HAP-1 (cell line): ENCODE measurements at regions not wholly inside any gene's neighbourhood (a gene's known extent, or its start where the extent isn't known, plus 50 kb on each side); places are given as distances from the start of the nearest gene placed in this dataset.
"Not testable (repeated sequence)": the region's sequence is repeated elsewhere in the genome, so short reads cannot be mapped to it uniquely, and the experiment has no call there.

ENCODE experiments used
- DNase-seq, 2 experiments: peaks; one replicate each; pipeline ENCODE4 v3.0.0-alpha.2; 2016 to 2020; ENCODE audit warnings: low spot score in 2 of 2
- H3K27me3 ChIP-seq: fragments of 250-450 bp; sonication (Bioruptor Pico); 2 replicates; pipeline ENCODE4 v1.5.1; 2020; ENCODE audit warnings: low read depth, mild to moderate bottlenecking, moderate library complexity
- H3K36me3 ChIP-seq: fragments of 250-450 bp; sonication (Bioruptor Pico); replicated peaks from 2 replicates; pipeline ENCODE4 v1.5.1; 2020; ENCODE audit warnings: mild to moderate bottlenecking
- H3K4me1 ChIP-seq: fragments of 250-450 bp; sonication (Bioruptor Pico); 2 replicates; pipeline ENCODE4 v1.5.1; 2020; ENCODE audit warnings: mild to moderate bottlenecking
- H3K4me3 ChIP-seq: fragments of 250-450 bp; sonication (Bioruptor Pico); 2 replicates; pipeline ENCODE4 v1.5.1; 2020; ENCODE audit warnings: mild to moderate bottlenecking, moderate library complexity
- H3K9me3 ChIP-seq: fragments of 250-450 bp; sonication (Bioruptor Pico); 2 replicates; pipeline ENCODE4 v1.5.1; 2020; ENCODE audit warnings: mild to moderate bottlenecking, moderate library complexity
- in situ Hi-C: fragments of 300-500 bp; cut with MboI; formaldehyde crosslinking; loops from 3 replicates; pipeline ENCODE4 v1.14.3; 2020; ENCODE audit warnings: low sequenced_read_pairs, inconsistent platforms, mixed read lengths

- H3K9me3 ChIP-seq = no peaks in the 10 kb centered on the region
- H3K4me3 ChIP-seq = no peak overlapping the region
- no peak for DNase-seq
These were observed 282.6 kb upstream of the ID4 start for GRCh38 chr6:19554356-19555225.

GRCh38 chr6:19557191-19557590 is 280.0 kb upstream of the ID4 start:
- no peaks in the 10 kb centered on the region for H3K27me3 ChIP-seq
- DNase-seq = no peak
- H3K4me3 ChIP-seq = no peak overlapping the region
- no peaks in the 10 kb centered on the region for H3K4me1 ChIP-seq
- no peaks in the 10 kb centered on the region for H3K9me3 ChIP-seq
- in situ Hi-C loops = no loop called here
- no peaks in the 10 kb centered on the region for H3K36me3 ChIP-seq

More at GRCh38 chr6:19554356-19555225, 282.6 kb upstream of the ID4 start:
- H3K27me3 ChIP-seq = no peaks in the 10 kb centered on the region
- in situ Hi-C loops = no loop called here
- no peaks in the 10 kb centered on the region for H3K4me1 ChIP-seq
- no peaks in the 10 kb centered on the region for H3K36me3 ChIP-seq

DNA sequence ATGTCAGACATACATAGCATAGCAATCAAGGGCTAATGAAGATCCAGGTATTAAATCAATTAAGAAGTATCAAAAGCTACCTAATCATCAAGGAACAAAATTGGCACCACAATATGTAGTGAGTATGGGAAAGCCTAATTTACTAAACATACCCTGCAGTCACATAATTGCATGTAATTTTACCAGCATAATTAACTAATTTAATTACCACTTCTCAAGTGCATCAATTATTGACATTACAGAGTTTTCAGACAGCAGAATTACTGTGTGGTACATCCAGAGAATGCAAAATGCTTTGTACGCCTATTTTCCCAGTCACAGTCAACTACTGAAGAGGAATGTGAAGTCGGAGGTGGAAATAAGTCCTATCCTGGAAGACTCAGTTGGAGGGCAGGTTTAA is 279.0 kb upstream of the ID4 start:
- Histone ChIP-seq H3K36me3 (no peaks in the 10 kb centered on the region), H3K9me3 (no peaks in the 10 kb centered on the region), H3K27me3 (no peaks in the 10 kb centered on the region), H3K4me1 (no peaks in the 10 kb centered on the region), H3K4me3 (no peak overlapping the region)
- DNase-seq = no peak
- in situ Hi-C loops = no loop called here

GRCh38 chr6:19558934-19559333 is 278.2 kb upstream of the ID4 start:
- Histone ChIP-seq H3K4me1 (no peaks in the 10 kb centered on the region), H3K36me3 (no peaks in the 10 kb centered on the region), H3K27me3 (no peaks in the 10 kb centered on the region), H3K9me3 (no peaks in the 10 kb centered on the region), H3K4me3 (no peak overlapping the region)
- in situ Hi-C loops = no loop called here
- no peak for DNase-seq

DNA sequence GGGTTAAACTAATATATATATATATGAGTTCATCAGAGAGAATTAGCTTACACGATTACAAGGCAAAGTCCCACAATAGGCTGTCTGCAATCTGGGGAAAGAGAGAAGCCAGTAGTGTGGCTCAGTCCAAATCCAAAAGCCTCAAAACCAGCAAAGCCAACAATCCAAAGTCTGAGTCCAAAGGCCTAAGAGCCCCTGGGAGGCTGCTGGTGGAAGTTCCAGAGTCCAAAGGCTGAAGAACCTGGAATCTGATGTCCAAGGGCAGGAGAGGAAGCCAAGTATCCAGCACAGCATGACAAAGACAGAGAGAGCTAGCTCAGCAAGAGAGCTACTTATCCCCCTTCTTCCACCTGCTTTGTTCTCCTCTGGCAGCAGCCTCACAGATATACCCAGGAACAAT is 274.7 kb upstream of the ID4 start:
- in situ Hi-C loops = no loop called here
- DNase-seq = no peak
- H3K9me3 ChIP-seq = no peaks in the 10 kb centered on the region

GRCh38 chr6:19569563-19569962 is 267.6 kb upstream of the ID4 start:
- no peak for DNase-seq
- H3K4me3 ChIP-seq = no peak overlapping the region

More for the DNA sequence above, 274.7 kb upstream of the ID4 start:
- Histone ChIP-seq H3K4me3 (no peak overlapping the region), H3K4me1 (no peaks in the 10 kb centered on the region), H3K36me3 (no peaks in the 10 kb centered on the region), H3K27me3 (no peaks in the 10 kb centered on the region)

GRCh38 chr6:19571176-19571575 is 266.0 kb upstream of the ID4 start:
- no peaks in the 10 kb centered on the region for H3K4me1 ChIP-seq
- in situ Hi-C loops = no loop called here
- H3K27me3 ChIP-seq = no peaks in the 10 kb centered on the region
- H3K36me3 ChIP-seq = no peaks in the 10 kb centered on the region
- DNase-seq = no peak
- no peak overlapping the region for H3K4me3 ChIP-seq
- no peaks in the 10 kb centered on the region for H3K9me3 ChIP-seq

More at GRCh38 chr6:19569563-19569962, 267.6 kb upstream of the ID4 start:
- no peaks in the 10 kb centered on the region for H3K36me3 ChIP-seq
- in situ Hi-C loops = no loop called here
- no peaks in the 10 kb centered on the region for H3K27me3 ChIP-seq
- no peaks in the 10 kb centered on the region for H3K9me3 ChIP-seq
- H3K4me1 ChIP-seq = no peaks in the 10 kb centered on the region

- DNase-seq = no peak
- Histone ChIP-seq H3K4me1 (no peaks in the 10 kb centered on the region), H3K9me3 (no peaks in the 10 kb centered on the region), H3K36me3 (no peaks in the 10 kb centered on the region), H3K4me3 (no peak overlapping the region), H3K27me3 (no peaks in the 10 kb centered on the region)
- in situ Hi-C loops = no loop called here
These were observed 258.7 kb upstream of the ID4 start for GRCh38 chr6:19578481-19578880.

DNA sequence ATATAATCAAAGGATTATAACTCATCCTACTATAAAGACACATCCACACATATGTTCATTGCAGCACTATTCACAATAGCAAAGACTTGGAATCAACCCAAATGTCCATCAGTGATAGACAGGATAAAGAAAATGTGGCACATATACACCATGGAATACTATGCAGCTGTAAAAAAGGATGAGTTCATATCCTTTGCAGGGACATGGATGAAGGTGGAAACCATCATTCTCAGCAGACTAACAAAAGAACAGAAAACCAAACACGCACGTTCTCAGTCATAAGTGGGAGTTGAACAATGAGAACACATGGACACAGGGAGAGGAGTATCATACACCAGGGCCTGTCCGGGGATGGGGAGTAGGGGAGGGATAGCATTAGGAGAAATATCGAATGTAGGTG is 253.0 kb upstream of the ID4 start:
- H3K9me3 ChIP-seq, in situ Hi-C loops, DNase-seq, H3K27me3 ChIP-seq, H3K36me3 ChIP-seq, H3K4me1 ChIP-seq, H3K4me3 ChIP-seq: not testable (repeated sequence)

DNA sequence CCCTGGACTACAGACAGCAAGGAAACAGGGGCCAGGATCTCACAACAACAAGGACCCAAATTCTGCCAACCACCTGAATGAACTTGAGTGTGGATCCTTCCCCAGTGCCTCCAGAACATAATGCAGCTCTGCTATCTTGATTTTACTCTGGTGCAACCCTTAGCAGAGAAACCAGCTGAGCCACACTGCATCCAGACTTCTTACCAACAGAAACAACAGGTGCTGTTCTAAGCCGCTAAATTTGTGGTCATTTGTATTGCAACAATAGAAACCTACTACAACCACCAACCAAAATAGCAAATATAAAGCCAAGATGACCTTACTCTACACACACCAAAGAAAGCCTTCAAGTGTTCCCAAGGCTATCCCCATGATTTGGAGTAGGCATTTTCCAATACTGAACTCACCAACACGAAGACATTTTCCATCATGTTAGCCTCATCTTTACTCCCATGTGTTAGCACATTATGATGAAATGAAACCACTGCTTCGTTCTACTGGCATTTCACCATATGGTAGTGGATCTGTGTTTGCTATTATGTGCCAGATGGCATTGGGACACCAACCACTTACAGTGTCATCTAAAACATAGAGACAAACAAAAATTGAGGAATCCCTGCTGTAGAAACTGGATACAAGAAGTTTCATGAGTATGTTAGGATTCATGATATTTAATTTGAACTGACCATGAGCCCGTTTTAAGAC is 249.8 kb upstream of the ID4 start:
- H3K4me1 ChIP-seq = no peaks in the 10 kb centered on the region
- H3K36me3 ChIP-seq = no peaks in the 10 kb centered on the region
- no peaks in the 10 kb centered on the region for H3K9me3 ChIP-seq
- H3K27me3 ChIP-seq = no peaks in the 10 kb centered on the region
- no peak overlapping the region for H3K4me3 ChIP-seq
- DNase-seq = no peak
- in situ Hi-C loops = no loop called here

- no peaks in the 10 kb centered on the region for H3K36me3 ChIP-seq
- in situ Hi-C loops = no loop called here
- no peaks in the 10 kb centered on the region for H3K4me1 ChIP-seq
- no peaks in the 10 kb centered on the region for H3K9me3 ChIP-seq
- no peak overlapping the region for H3K4me3 ChIP-seq
- DNase-seq = no peak
- no peaks in the 10 kb centered on the region for H3K27me3 ChIP-seq
These were observed 246.6 kb upstream of the ID4 start for GRCh38 chr6:19590501-19591131.

DNA sequence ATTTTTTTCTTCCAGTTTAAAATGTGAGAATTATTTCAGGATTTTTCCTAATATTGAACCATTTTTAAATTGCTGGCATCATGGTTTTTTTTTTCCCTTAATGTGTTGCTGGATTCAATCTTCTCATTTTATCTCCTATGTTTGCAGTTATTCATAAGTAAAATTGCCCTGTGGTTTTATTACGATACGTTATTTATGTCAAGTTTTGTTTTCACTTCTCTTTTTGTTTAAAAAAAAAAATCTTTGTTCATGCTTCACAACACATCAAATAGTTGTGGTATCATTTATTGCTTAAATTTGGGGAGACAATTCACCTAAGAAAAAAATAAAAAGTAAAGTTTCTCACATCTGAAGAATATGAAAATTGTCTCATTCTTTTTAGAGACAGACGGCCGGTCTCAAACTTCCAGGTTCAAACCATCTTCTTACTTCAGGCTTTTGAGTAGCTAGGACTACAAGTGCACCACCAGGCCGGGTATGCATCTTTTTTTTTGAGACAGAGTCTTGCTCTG is 239.3 kb upstream of the ID4 start:
- no peaks in the 10 kb centered on the region for H3K36me3 ChIP-seq
- H3K27me3 ChIP-seq = no peaks in the 10 kb centered on the region
- in situ Hi-C loops = no loop called here
- DNase-seq = no peak
- no peak overlapping the region for H3K4me3 ChIP-seq
- H3K9me3 ChIP-seq = no peaks in the 10 kb centered on the region
- H3K4me1 ChIP-seq = no peaks in the 10 kb centered on the region

DNA sequence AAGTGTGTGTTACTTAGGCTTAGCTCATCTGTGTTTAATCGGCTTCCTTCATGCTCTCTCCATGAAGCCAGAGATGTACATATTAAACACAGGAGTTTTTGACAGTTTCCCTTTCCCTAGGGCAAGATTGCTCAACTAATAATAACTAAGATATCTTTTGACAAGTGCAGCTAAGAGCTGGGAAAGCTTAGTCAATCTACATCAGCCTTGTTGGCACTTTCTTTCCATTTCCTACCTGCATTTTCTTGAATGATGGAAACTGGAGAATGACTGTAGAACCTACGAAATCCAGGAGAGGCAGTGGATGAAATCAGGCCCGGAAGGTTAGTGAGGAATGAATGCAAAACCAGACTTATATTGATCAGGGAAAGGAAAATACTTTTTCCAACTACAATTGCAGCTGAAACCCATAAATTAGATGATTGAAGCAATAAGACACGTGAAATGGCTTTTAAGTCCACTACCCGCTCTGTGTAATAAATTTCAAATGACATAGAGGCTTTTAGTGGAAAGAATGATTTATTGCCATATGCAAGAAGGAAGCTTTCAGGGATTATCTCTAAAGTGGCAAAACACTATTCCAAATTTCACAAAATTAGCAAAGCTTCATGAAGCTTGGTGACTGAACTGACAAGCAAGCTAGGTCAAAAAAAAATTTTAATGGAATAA is 237.2 kb upstream of the ID4 start:
- no peak overlapping the region for H3K4me3 ChIP-seq
- no peaks in the 10 kb centered on the region for H3K27me3 ChIP-seq
- no peaks in the 10 kb centered on the region for H3K36me3 ChIP-seq
- DNase-seq = no peak
- in situ Hi-C loops = no loop called here
- H3K9me3 ChIP-seq = no peaks in the 10 kb centered on the region
- no peaks in the 10 kb centered on the region for H3K4me1 ChIP-seq
